DND-41 (cell line): ENCODE measurements at regions not wholly inside any gene's neighbourhood (a gene's known extent, or its start where the extent isn't known, plus 50 kb on each side); places are given as distances from the start of the nearest gene placed in this dataset.

Experiments used
- EZH2 ChIP-seq: IDR thresholded peaks from 3 replicates; pipeline ENCODE4 v1.6.1; 2012; ENCODE audit warnings: borderline replicate concordance, low read depth, mild to moderate bottlenecking, moderate library complexity, low read length, inconsistent platforms; ENCODE audit not compliant: severe bottlenecking
- TF ChIP-seq, protein P1 (sequence below): IDR thresholded peaks from 2 replicates; pipeline ENCODE4 v1.5.1; 2012; ENCODE audit warnings: borderline replicate concordance, low read length, moderate library complexity, mild to moderate bottlenecking; ENCODE audit not compliant: poor library complexity, severe bottlenecking; ENCODE audit errors: extremely low read depth

- TF ChIP-seq, protein P1, sequence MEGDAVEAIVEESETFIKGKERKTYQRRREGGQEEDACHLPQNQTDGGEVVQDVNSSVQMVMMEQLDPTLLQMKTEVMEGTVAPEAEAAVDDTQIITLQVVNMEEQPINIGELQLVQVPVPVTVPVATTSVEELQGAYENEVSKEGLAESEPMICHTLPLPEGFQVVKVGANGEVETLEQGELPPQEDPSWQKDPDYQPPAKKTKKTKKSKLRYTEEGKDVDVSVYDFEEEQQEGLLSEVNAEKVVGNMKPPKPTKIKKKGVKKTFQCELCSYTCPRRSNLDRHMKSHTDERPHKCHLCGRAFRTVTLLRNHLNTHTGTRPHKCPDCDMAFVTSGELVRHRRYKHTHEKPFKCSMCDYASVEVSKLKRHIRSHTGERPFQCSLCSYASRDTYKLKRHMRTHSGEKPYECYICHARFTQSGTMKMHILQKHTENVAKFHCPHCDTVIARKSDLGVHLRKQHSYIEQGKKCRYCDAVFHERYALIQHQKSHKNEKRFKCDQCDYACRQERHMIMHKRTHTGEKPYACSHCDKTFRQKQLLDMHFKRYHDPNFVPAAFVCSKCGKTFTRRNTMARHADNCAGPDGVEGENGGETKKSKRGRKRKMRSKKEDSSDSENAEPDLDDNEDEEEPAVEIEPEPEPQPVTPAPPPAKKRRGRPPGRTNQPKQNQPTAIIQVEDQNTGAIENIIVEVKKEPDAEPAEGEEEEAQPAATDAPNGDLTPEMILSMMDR: no peak
- TF ChIP-seq EZH2: no peak
Measured at GRCh38 chr5:42988568-42988967, 51.6 kb downstream of the ANXA2R start.
